EH (cell line): ENCODE measurements at regions not wholly inside any gene's neighbourhood (a gene's known extent, or its start where the extent isn't known, plus 50 kb on each side); places are given as distances from the start of the nearest gene placed in this dataset.
"Not testable (repeated sequence)": the region's sequence is repeated elsewhere in the genome, so short reads cannot be mapped to it uniquely, and the experiment has no call there.

Source experiments
- DNase-seq: peaks from one replicate; pipeline ENCODE4 v3.0.0-alpha.2; 2015; ENCODE audit warnings: low read depth

GRCh38 chr19:27955485-27956480 is 1257.2 kb downstream of the UQCRFS1 start:
- no peak for DNase-seq

- not testable (repeated sequence) for DNase-seq
Measured at GRCh38 chr19:27942607-27943006, 1270.3 kb downstream of the UQCRFS1 start.

- DNase-seq, result no peak
Measured at GRCh38 chr19:27936139-27936538, 1276.8 kb downstream of the UQCRFS1 start.

- no peak for DNase-seq
Measured at GRCh38 chr19:27935669-27936068, 1277.3 kb downstream of the UQCRFS1 start.

GRCh38 chr19:27929399-27929798 is 1283.6 kb downstream of the UQCRFS1 start:
- DNase-seq, result no peak

GRCh38 chr19:27925202-27925601 is 1287.7 kb downstream of the UQCRFS1 start:
- no peak for DNase-seq

- no peak for DNase-seq
Measured at GRCh38 chr19:27922970-27923369, 1290.0 kb downstream of the UQCRFS1 start.

- no peak for DNase-seq
Measured at GRCh38 chr19:27920774-27921173, 1292.2 kb downstream of the UQCRFS1 start.

- DNase-seq, result no peak
Measured at GRCh38 chr19:27918818-27919217, 1294.1 kb downstream of the UQCRFS1 start.

- no peak for DNase-seq
Measured at GRCh38 chr19:27911122-27911898, 1301.6 kb downstream of the UQCRFS1 start.

- no peak for DNase-seq
Measured at GRCh38 chr19:27909861-27910260, 1303.1 kb downstream of the UQCRFS1 start.

- DNase-seq, result no peak
Measured at GRCh38 chr19:27909185-27909840, 1303.6 kb downstream of the UQCRFS1 start.

- DNase-seq, result no peak
Measured at GRCh38 chr19:27906081-27906480, 1306.9 kb downstream of the UQCRFS1 start.

GRCh38 chr19:27905074-27905473 is 1307.9 kb downstream of the UQCRFS1 start:
- no peak for DNase-seq

- no peak for DNase-seq
Measured at GRCh38 chr19:27901078-27901477, 1311.9 kb downstream of the UQCRFS1 start.

- DNase-seq, result no peak
Measured at GRCh38 chr19:27896091-27896490, 1316.9 kb downstream of the UQCRFS1 start.

GRCh38 chr19:27894906-27895754 is 1317.8 kb downstream of the UQCRFS1 start:
- DNase-seq, result no peak

GRCh38 chr19:27892500-27892899 is 1320.5 kb downstream of the UQCRFS1 start:
- DNase-seq, result no peak

- no peak for DNase-seq
Measured at GRCh38 chr19:27891411-27891810, 1321.5 kb downstream of the UQCRFS1 start.

- no peak for DNase-seq
Measured at GRCh38 chr19:27890696-27891095, 1322.3 kb downstream of the UQCRFS1 start.

GRCh38 chr19:27890206-27890605 is 1322.7 kb downstream of the UQCRFS1 start:
- DNase-seq, result no peak
